KMS-11 (cell line): ENCODE measurements at regions not wholly inside any gene's neighbourhood (a gene's known extent, or its start where the extent isn't known, plus 50 kb on each side); places are given as distances from the start of the nearest gene placed in this dataset.

ENCODE experiments used
- H2AFZ ChIP-seq: fragments of 200-600 bp; sonication (generic); 2 replicates; pipeline ENCODE4 v1.6.1; 2016; ENCODE audit warnings: antibody characterized with exemption, mixed run types, low read depth
- H3K27ac ChIP-seq: fragments of 200-600 bp; sonication (generic); 2 replicates; pipeline ENCODE4 v1.6.1; 2016; ENCODE audit warnings: mild to moderate bottlenecking, mixed run types
- H3K27me3 ChIP-seq: fragments of 200-600 bp; sonication (generic); 2 replicates; pipeline ENCODE4 v1.6.1; 2017; ENCODE audit warnings: mild to moderate bottlenecking, low read depth, mixed run types, moderate library complexity; ENCODE audit not compliant: insufficient read depth
- H3K36me3 ChIP-seq: fragments of 200-600 bp; sonication (generic); 2 replicates; pipeline ENCODE4 v1.6.1; 2017; ENCODE audit warnings: mild to moderate bottlenecking, mixed run types; ENCODE audit not compliant: insufficient read depth
- H3K4me1 ChIP-seq: fragments of 200-600 bp; sonication (generic); 2 replicates; pipeline ENCODE4 v1.6.1; 2016; ENCODE audit warnings: mild to moderate bottlenecking, low read depth, mixed run types; ENCODE audit not compliant: poor library complexity, severe bottlenecking
- H3K4me2 ChIP-seq: fragments of 200-600 bp; sonication (generic); 2 replicates; pipeline ENCODE4 v1.7.0; 2016; ENCODE audit warnings: mild to moderate bottlenecking, mixed run types
- H3K4me3 ChIP-seq: fragments of 200-600 bp; sonication (generic); IDR thresholded peaks from 2 replicates; pipeline ENCODE4 v1.6.1; 2017; ENCODE audit warnings: low read depth, low read length, mixed read lengths; ENCODE audit not compliant: insufficient read depth
- H3K79me2 ChIP-seq: fragments of 200-600 bp; sonication (generic); 2 replicates; pipeline ENCODE4 v1.6.1; 2016; ENCODE audit warnings: low read depth, mixed run types; ENCODE audit not compliant: insufficient read depth
- H3K9ac ChIP-seq: fragments of 200-600 bp; sonication (generic); 2 replicates; pipeline ENCODE4 v1.6.1; 2016; ENCODE audit warnings: mild to moderate bottlenecking, mixed run types
- H4K20me1 ChIP-seq: fragments of 200-600 bp; sonication (generic); 2 replicates; pipeline ENCODE4 v1.6.1; 2016; ENCODE audit warnings: mild to moderate bottlenecking, mixed run types; ENCODE audit not compliant: insufficient read depth
- CTCF ChIP-seq: fragments of 200-600 bp; sonication (generic); conservative IDR thresholded peaks from 2 replicates; pipeline ENCODE4 v1.6.1; 2017; ENCODE audit warnings: low read depth, mild to moderate bottlenecking, antibody characterized with exemption, low read length, moderate library complexity, mixed read lengths

GRCh38 chr2:53572696-53573095 is 194.9 kb upstream of the CHAC2 start:
- Histone ChIP-seq H3K4me1 (no peaks in the 10 kb centered on the region), H2AFZ (no peak overlapping the region), H3K27me3 (no peaks in the 10 kb centered on the region), H3K4me3 (no peak overlapping the region), H3K36me3 (no peaks in the 10 kb centered on the region), H3K4me2 (no peak overlapping the region), H4K20me1 (no peaks in the 10 kb centered on the region), H3K79me2 (no peaks in the 10 kb centered on the region), H3K27ac (no peak overlapping the region), H3K9ac (no peak overlapping the region)
- TF ChIP-seq CTCF: no peak

GRCh38 chr2:53569957-53570727 is 197.5 kb upstream of the CHAC2 start:
- TF ChIP-seq CTCF: no peak
- Histone ChIP-seq H2AFZ (no peak overlapping the region), H4K20me1 (no peaks in the 10 kb centered on the region), H3K36me3 (no peaks in the 10 kb centered on the region), H3K4me3 (no peak overlapping the region), H3K79me2 (no peaks in the 10 kb centered on the region), H3K4me1 (no peaks in the 10 kb centered on the region), H3K4me2 (no peak overlapping the region), H3K9ac (no peak overlapping the region), H3K27me3 (no peaks in the 10 kb centered on the region), H3K27ac (no peak overlapping the region)

- Histone ChIP-seq H2AFZ (no peak overlapping the region), H3K36me3 (no peaks in the 10 kb centered on the region), H3K4me3 (no peak overlapping the region), H4K20me1 (no peaks in the 10 kb centered on the region), H3K4me2 (no peak overlapping the region), H3K27me3 (no peaks in the 10 kb centered on the region), H3K9ac (no peak overlapping the region), H3K79me2 (no peaks in the 10 kb centered on the region), H3K27ac (no peak overlapping the region), H3K4me1 (no peaks in the 10 kb centered on the region)
- no peak for TF ChIP-seq CTCF
Observed at GRCh38 chr2:53568469-53568868, 199.1 kb upstream of the CHAC2 start.

GRCh38 chr2:53567073-53567472 is 200.5 kb upstream of the CHAC2 start:
- no peak for TF ChIP-seq CTCF
- no peak overlapping the region for H3K4me3 ChIP-seq
- H3K79me2 ChIP-seq: no peaks in the 10 kb centered on the region
- H3K4me2 ChIP-seq: no peak overlapping the region
- no peaks in the 10 kb centered on the region for H4K20me1 ChIP-seq
- H2AFZ ChIP-seq: no peak overlapping the region
- no peaks in the 10 kb centered on the region for H3K36me3 ChIP-seq
- no peak overlapping the region for H3K27ac ChIP-seq
- no peak overlapping the region for H3K9ac ChIP-seq
- no peaks in the 10 kb centered on the region for H3K27me3 ChIP-seq
- no peaks in the 10 kb centered on the region for H3K4me1 ChIP-seq
